Erythroblast (primary cell): ENCODE measurements at regions not wholly inside any gene's neighbourhood (a gene's known extent, or its start where the extent isn't known, plus 50 kb on each side); places are given as distances from the start of the nearest gene placed in this dataset.

Experiments
- GATA1 ChIP-seq: IDR thresholded peaks from 2 replicates; pipeline ENCODE4 v1.6.1; 2011; ENCODE audit warnings: low read depth, mild to moderate bottlenecking, control low read depth, low read length, moderate library complexity
- POLR2A ChIP-seq: IDR thresholded peaks from 2 replicates; pipeline ENCODE4 v1.6.1; 2011; ENCODE audit warnings: mild to moderate bottlenecking, low read length

DNA sequence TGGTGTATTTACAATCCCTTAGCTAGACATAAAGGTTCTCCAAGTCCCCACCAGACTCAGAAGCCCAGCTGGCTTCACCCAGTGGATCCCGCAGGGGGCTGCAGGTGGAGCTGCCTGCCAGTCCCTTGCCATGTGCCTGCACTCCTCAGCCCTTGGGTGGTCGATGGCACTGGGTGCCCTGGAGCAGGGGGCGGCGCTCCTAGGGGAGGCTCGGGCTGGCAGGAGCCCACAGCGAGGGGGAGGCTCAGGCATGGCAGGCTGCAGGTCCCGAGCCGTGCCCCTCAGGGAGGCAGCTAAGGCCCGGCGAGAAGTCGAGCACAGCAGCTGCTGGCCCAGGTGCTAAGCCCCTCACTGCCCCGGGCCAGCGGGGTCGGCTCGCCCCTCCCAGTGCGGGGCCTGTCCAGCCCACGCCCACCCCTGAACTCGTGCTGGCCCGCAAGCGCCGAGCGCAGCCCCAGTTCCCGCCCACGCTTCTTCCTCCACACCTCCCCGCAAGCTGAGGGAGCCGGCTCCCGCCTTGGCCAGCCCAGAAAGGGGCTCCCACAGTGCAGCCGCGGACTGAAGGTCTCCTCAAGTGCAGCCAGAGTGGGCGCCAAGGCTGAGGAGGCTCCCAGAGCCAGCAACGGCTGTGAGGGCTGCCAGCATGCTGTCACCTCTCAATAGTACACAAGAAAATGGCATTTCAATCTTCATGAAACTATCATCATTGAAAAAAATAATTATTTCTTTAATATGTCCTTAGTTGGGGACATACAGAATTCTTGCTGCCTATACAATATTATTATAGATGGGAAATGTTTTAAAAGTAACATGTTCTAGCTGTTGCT is 189.1 kb downstream of the SLC7A11 start:
- TF ChIP-seq POLR2A (no peak), GATA1 (no peak)
